ACC112 (cell line): ENCODE measurements at regions not wholly inside any gene's neighbourhood (a gene's known extent, or its start where the extent isn't known, plus 50 kb on each side); places are given as distances from the start of the nearest gene placed in this dataset.

Experiments
- H2AFZ ChIP-seq: fragments of 200-600 bp; sonication (generic); one replicate; pipeline ENCODE4 v1.6.0; 2017; ENCODE audit warnings: antibody characterized with exemption, low read length; ENCODE audit not compliant: unreplicated experiment
- H3K27ac ChIP-seq: fragments of 200-600 bp; sonication (generic); 2 replicates; pipeline ENCODE4 v1.5.1; 2014; ENCODE audit warnings: low read depth, mild to moderate bottlenecking, antibody characterized with exemption, low read length, moderate library complexity
- H3K27me3 ChIP-seq: fragments of 200-600 bp; sonication (generic); 2 replicates; pipeline ENCODE4 v1.6.1; 2014; ENCODE audit warnings: mild to moderate bottlenecking, antibody characterized with exemption, low read length, moderate library complexity, mixed read lengths; ENCODE audit not compliant: insufficient read depth
- H3K36me3 ChIP-seq: fragments of 200-600 bp; sonication (generic); 2 replicates; pipeline ENCODE4 v1.6.1; 2016; ENCODE audit warnings: mild to moderate bottlenecking, antibody characterized with exemption, low read length, moderate library complexity, mixed read lengths; ENCODE audit not compliant: insufficient read depth
- H3K4me1 ChIP-seq: fragments of 200-600 bp; sonication (generic); one replicate; pipeline ENCODE4 v1.6.1; 2016; ENCODE audit warnings: low read length, mixed read lengths; ENCODE audit not compliant: insufficient read depth, unreplicated experiment, control insufficient read depth
- H3K4me3 ChIP-seq: fragments of 200-600 bp; sonication (generic); 2 replicates; pipeline ENCODE4 v1.5.1; 2014; ENCODE audit warnings: mild to moderate bottlenecking, low read depth, low read length
- H3K79me2 ChIP-seq: fragments of 200-600 bp; sonication (generic); one replicate; pipeline ENCODE4 v1.6.0; 2016; ENCODE audit warnings: low read length; ENCODE audit not compliant: control insufficient read depth, unreplicated experiment, insufficient read depth

GRCh38 chr3:79871656-79872055 is 103.9 kb upstream of the ROBO1 start:
- H3K4me1 ChIP-seq, result peaks cover 23% of the 10 kb centered on the region
- no peak overlapping the region for H2AFZ ChIP-seq
- H3K79me2 ChIP-seq, result no peaks in the 10 kb centered on the region
- no peak overlapping the region for H3K4me3 ChIP-seq
- no peaks in the 10 kb centered on the region for H3K36me3 ChIP-seq
- peak overlapping the region; percentile 86 for H3K27ac ChIP-seq
- no peaks in the 10 kb centered on the region for H3K27me3 ChIP-seq

GRCh38 chr3:79870313-79870620 is 102.5 kb upstream of the ROBO1 start:
- no peaks in the 10 kb centered on the region for H3K79me2 ChIP-seq
- H3K4me3 ChIP-seq, result no peak overlapping the region
- no peak overlapping the region for H2AFZ ChIP-seq
- no peaks in the 10 kb centered on the region for H3K36me3 ChIP-seq
- H3K27me3 ChIP-seq, result no peaks in the 10 kb centered on the region
- no peak overlapping the region for H3K27ac ChIP-seq
- peaks cover 23% of the 10 kb centered on the region for H3K4me1 ChIP-seq

GRCh38 chr3:79869461-79870312 is 101.9 kb upstream of the ROBO1 start:
- H3K27ac ChIP-seq, result no peak overlapping the region
- no peaks in the 10 kb centered on the region for H3K79me2 ChIP-seq
- H3K36me3 ChIP-seq, result no peaks in the 10 kb centered on the region
- H2AFZ ChIP-seq, result no peak overlapping the region
- peaks cover 23% of the 10 kb centered on the region for H3K4me1 ChIP-seq
- no peak overlapping the region for H3K4me3 ChIP-seq
- no peaks in the 10 kb centered on the region for H3K27me3 ChIP-seq

- Histone ChIP-seq H3K36me3 (no peaks in the 10 kb centered on the region), H3K27me3 (no peaks in the 10 kb centered on the region), H3K79me2 (no peaks in the 10 kb centered on the region), H3K27ac (no peak overlapping the region), H3K4me3 (no peak overlapping the region), H2AFZ (no peak overlapping the region), H3K4me1 (peaks cover 2% of the 10 kb centered on the region)
Measured at GRCh38 chr3:79866162-79866561, 98.4 kb upstream of the ROBO1 start.

GRCh38 chr3:79864077-79864476 is 96.3 kb upstream of the ROBO1 start:
- H3K36me3 ChIP-seq, result no peaks in the 10 kb centered on the region
- H3K4me1 ChIP-seq, result no peaks in the 10 kb centered on the region
- H2AFZ ChIP-seq, result no peak overlapping the region
- no peaks in the 10 kb centered on the region for H3K79me2 ChIP-seq
- no peak overlapping the region for H3K4me3 ChIP-seq
- no peak overlapping the region for H3K27ac ChIP-seq
- no peaks in the 10 kb centered on the region for H3K27me3 ChIP-seq

- Histone ChIP-seq H3K36me3 (no peaks in the 10 kb centered on the region), H3K27me3 (no peaks in the 10 kb centered on the region), H3K4me1 (peaks cover 24% of the 10 kb centered on the region), H3K79me2 (no peaks in the 10 kb centered on the region), H3K4me3 (no peak overlapping the region), H2AFZ (no peak overlapping the region), H3K27ac (no peak overlapping the region)
Measured at GRCh38 chr3:79848876-79849275, 81.1 kb upstream of the ROBO1 start.

- H3K4me3 ChIP-seq, result no peak overlapping the region
Measured at GRCh38 chr3:79847928-79848327, 80.1 kb upstream of the ROBO1 start.

GRCh38 chr3:79846148-79846933 is 78.5 kb upstream of the ROBO1 start:
- H3K27me3 ChIP-seq, result no peaks in the 10 kb centered on the region
- H3K4me3 ChIP-seq, result no peak overlapping the region
- no peak overlapping the region for H2AFZ ChIP-seq
- peaks cover 35% of the 10 kb centered on the region for H3K4me1 ChIP-seq
- H3K36me3 ChIP-seq, result no peaks in the 10 kb centered on the region
- H3K27ac ChIP-seq, result no peak overlapping the region
- H3K79me2 ChIP-seq, result no peaks in the 10 kb centered on the region

More at GRCh38 chr3:79847928-79848327, 80.1 kb upstream of the ROBO1 start:
- Histone ChIP-seq H3K36me3 (no peaks in the 10 kb centered on the region), H3K4me1 (peaks cover 32% of the 10 kb centered on the region), H3K27ac (no peak overlapping the region), H3K27me3 (no peaks in the 10 kb centered on the region), H2AFZ (peak overlapping the region; percentile 20), H3K79me2 (no peaks in the 10 kb centered on the region)

- no peak overlapping the region for H3K27ac ChIP-seq
- H3K4me3 ChIP-seq, result no peak overlapping the region
- H2AFZ ChIP-seq, result no peak overlapping the region
- no peaks in the 10 kb centered on the region for H3K27me3 ChIP-seq
- no peaks in the 10 kb centered on the region for H3K79me2 ChIP-seq
- peaks cover 28% of the 10 kb centered on the region for H3K4me1 ChIP-seq
- no peaks in the 10 kb centered on the region for H3K36me3 ChIP-seq
Measured at GRCh38 chr3:79845546-79845945, 77.7 kb upstream of the ROBO1 start.

GRCh38 chr3:79844176-79844575 is 76.4 kb upstream of the ROBO1 start:
- H3K79me2 ChIP-seq, result no peaks in the 10 kb centered on the region
- no peaks in the 10 kb centered on the region for H3K36me3 ChIP-seq
- no peak overlapping the region for H3K27ac ChIP-seq
- peaks cover 23% of the 10 kb centered on the region for H3K4me1 ChIP-seq
- H3K4me3 ChIP-seq, result no peak overlapping the region
- H2AFZ ChIP-seq, result no peak overlapping the region
- no peaks in the 10 kb centered on the region for H3K27me3 ChIP-seq

- peaks cover 19% of the 10 kb centered on the region for H3K4me1 ChIP-seq
- H3K36me3 ChIP-seq, result no peaks in the 10 kb centered on the region
- H3K27ac ChIP-seq, result peak overlapping the region; percentile 28
- no peak overlapping the region for H3K4me3 ChIP-seq
- no peak overlapping the region for H2AFZ ChIP-seq
- H3K79me2 ChIP-seq, result no peaks in the 10 kb centered on the region
- no peaks in the 10 kb centered on the region for H3K27me3 ChIP-seq
Measured at GRCh38 chr3:79843180-79843579, 75.4 kb upstream of the ROBO1 start.
